CD4-positive, alpha-beta T cell (primary cell): ENCODE measurements at regions not wholly inside any gene's neighbourhood (a gene's known extent, or its start where the extent isn't known, plus 50 kb on each side); places are given as distances from the start of the nearest gene placed in this dataset.

Experiments used
- ATAC-seq: fragments of 200-7000 bp; cut with Tn5 transposase; one replicate; pipeline ENCODE4 v1.10.0; 2022; ENCODE audit warnings: mild to moderate bottlenecking; ENCODE audit not compliant: poor library complexity
- CTCF ChIA-PET: fragments of 350-600 bp; sonication (Branson Sonifier 250); formaldehyde crosslinking; loops from one replicate; lab custom pipeline; 2021; ENCODE audit warnings: antibody characterized with exemption, inconsistent platforms; lab: Charles Lee
- POLR2A ChIA-PET: fragments of 350-600 bp; sonication (Branson Sonifier 250); formaldehyde crosslinking; loops from one replicate; lab custom pipeline; 2021; ENCODE audit warnings: antibody characterized with exemption, inconsistent platforms; lab: Charles Lee
- DNase-seq, 14 experiments: peaks; one replicate each; pipeline ENCODE4 v3.0.0-alpha.2; 2013 to 2020; ENCODE audit warnings: mixed read lengths in 2 of 14
- H3K27ac ChIP-seq, 2 donors: one replicate each; pipeline versions ENCODE4 v1.5.1 to v1.7.0; 2013; ENCODE audit warnings: low read length in 2 of 2, low read depth in 1 of 2, mild to moderate bottlenecking in 1 of 2
- H3K27me3 ChIP-seq, 2 experiments: 1 replicate in 1 of 2; 2 replicates in 1 of 2; pipeline versions ENCODE4 v1.6.1 to v1.7.0; 2013; ENCODE audit warnings: low read length in 2 of 2, control low read depth in 1 of 2, mild to moderate bottlenecking in 1 of 2, moderate library complexity in 1 of 2; ENCODE audit not compliant: insufficient read depth in 2 of 2, control insufficient read depth in 1 of 2
- H3K36me3 ChIP-seq: one replicate; pipeline ENCODE4 v1.6.1; 2013; ENCODE audit warnings: low read length, control low read depth; ENCODE audit not compliant: insufficient read depth
- H3K4me1 ChIP-seq: one replicate; pipeline ENCODE4 v1.6.1; 2013; ENCODE audit warnings: low read length, control low read depth; ENCODE audit not compliant: insufficient read depth
- H3K4me3 ChIP-seq: one replicate; pipeline ENCODE4 v1.5.1; 2013; ENCODE audit warnings: mild to moderate bottlenecking, low read length, moderate library complexity
- H3K9me3 ChIP-seq, 2 experiments: 1 replicate in 1 of 2; 2 replicates in 1 of 2; pipeline versions ENCODE4 v1.6.1 to v1.7.0; 2013; ENCODE audit warnings: low read length in 2 of 2, mild to moderate bottlenecking in 2 of 2, control low read depth in 1 of 2, moderate library complexity in 1 of 2; ENCODE audit not compliant: control insufficient read depth in 1 of 2, insufficient read depth in 1 of 2
- H3K27ac Mint-ChIP-seq: one replicate; pipeline ENCODE4 v1.8.0; 2020; ENCODE audit warnings: mixed read lengths
- H3K27me3 Mint-ChIP-seq: one replicate; pipeline ENCODE4 v1.8.0; 2021; ENCODE audit warnings: mixed read lengths
- H3K36me3 Mint-ChIP-seq: one replicate; pipeline ENCODE4 v1.8.0; 2021; ENCODE audit warnings: low read depth, mixed read lengths
- H3K4me1 Mint-ChIP-seq: one replicate; pipeline ENCODE4 v1.8.0; 2021; ENCODE audit warnings: low read depth, mixed read lengths
- H3K4me3 Mint-ChIP-seq: one replicate; pipeline ENCODE4 v1.8.0; 2020; ENCODE audit warnings: mild to moderate bottlenecking, mixed read lengths
- H3K9me3 Mint-ChIP-seq: one replicate; pipeline ENCODE4 v1.8.0; 2020; ENCODE audit warnings: mixed read lengths
- CTCF ChIP-seq: fragments of 200-600 bp; IDR thresholded peaks from one replicate; pipeline ENCODE4 v1.8.0; 2022; ENCODE audit warnings: antibody characterized with exemption, mild to moderate bottlenecking
- intact Hi-C, 2 experiments: fragments of 100-400 bp; cut with DNase I in 1 of 2; cut with micrococcal nuclease in 1 of 2; formaldehyde crosslinking; loops; one replicate each; pipeline versions ENCODE4 v1.15.1 to v1.9.0; 2023 to 2025; cut with DNase I, micrococcal nuclease

GRCh38 chr1:72435025-72435424 lies 152.7 kb upstream of the NEGR1 start:
- CTCF ChIA-PET, result no interaction called here

GRCh38 chr1:72434070-72434469 lies 151.7 kb upstream of the NEGR1 start:
- ATAC-seq, result no peak
- H3K27me3 ChIP-seq, result no peaks in the 10 kb centered on the region
- ChIA-PET POLR2A (no interaction called here), CTCF (no interaction called here)
- Mint-ChIP-seq H3K9me3 (no peaks in the 10 kb centered on the region), H3K4me3 (no peak overlapping the region), H3K27ac (no peak overlapping the region), H3K4me1 (no peaks in the 10 kb centered on the region), H3K36me3 (no peaks in the 10 kb centered on the region), H3K27me3 (no peaks in the 10 kb centered on the region)
- H3K4me3 ChIP-seq, result no peak overlapping the region
- DNase-seq, result no peak
- no peak for TF ChIP-seq CTCF
- intact Hi-C loops, result no loop called here
- H3K4me1 ChIP-seq, result no peaks in the 10 kb centered on the region
- no peaks in the 10 kb centered on the region for H3K36me3 ChIP-seq
- no peak overlapping the region for H3K27ac ChIP-seq
- H3K9me3 ChIP-seq, result no peaks in the 10 kb centered on the region

More at GRCh38 chr1:72435025-72435424, 152.7 kb upstream of the NEGR1 start:
- H3K27me3 Mint-ChIP-seq, result no peaks in the 10 kb centered on the region
- no peaks in the 10 kb centered on the region for H3K4me1 Mint-ChIP-seq
- H3K27me3 ChIP-seq, result no peaks in the 10 kb centered on the region
- H3K4me1 ChIP-seq, result no peaks in the 10 kb centered on the region
- no peak for DNase-seq
- H3K4me3 Mint-ChIP-seq, result no peak overlapping the region
- intact Hi-C loops, result no loop called here
- no peak overlapping the region for H3K27ac Mint-ChIP-seq
- no peak overlapping the region for H3K27ac ChIP-seq
- H3K36me3 ChIP-seq, result no peaks in the 10 kb centered on the region
- H3K36me3 Mint-ChIP-seq, result no peaks in the 10 kb centered on the region
- H3K4me3 ChIP-seq, result no peak overlapping the region
- no peak for TF ChIP-seq CTCF
- no peaks in the 10 kb centered on the region for H3K9me3 Mint-ChIP-seq
- ATAC-seq, result no peak
- POLR2A ChIA-PET, result no interaction called here
- H3K9me3 ChIP-seq, result no peaks in the 10 kb centered on the region

- Mint-ChIP-seq H3K36me3 (no peaks in the 10 kb centered on the region), H3K4me1 (no peaks in the 10 kb centered on the region), H3K27ac (no peak overlapping the region), H3K27me3 (no peaks in the 10 kb centered on the region), H3K9me3 (no peaks in the 10 kb centered on the region), H3K4me3 (no peak overlapping the region)
- ChIA-PET CTCF (no interaction called here), POLR2A (no interaction called here)
- Histone ChIP-seq H3K27ac (no peak overlapping the region), H3K36me3 (no peaks in the 10 kb centered on the region), H3K27me3 (no peaks in the 10 kb centered on the region), H3K9me3 (no peaks in the 10 kb centered on the region), H3K4me1 (no peaks in the 10 kb centered on the region), H3K4me3 (no peak overlapping the region)
- ATAC-seq (no peak), DNase-seq (no peak)
- intact Hi-C loops, result no loop called here
- no peak for TF ChIP-seq CTCF
Measured at GRCh38 chr1:72433591-72433990, 151.3 kb upstream of the NEGR1 start.
